ENCODE measurements at regions not wholly inside any gene's neighbourhood (a gene's known extent, or its start where the extent isn't known, plus 50 kb on each side); places are given as distances from the start of the nearest gene placed in this dataset.
"Not testable (repeated sequence)": the region's sequence is repeated elsewhere in the genome, so short reads cannot be mapped to it uniquely, and the experiment has no call there.

DNA sequence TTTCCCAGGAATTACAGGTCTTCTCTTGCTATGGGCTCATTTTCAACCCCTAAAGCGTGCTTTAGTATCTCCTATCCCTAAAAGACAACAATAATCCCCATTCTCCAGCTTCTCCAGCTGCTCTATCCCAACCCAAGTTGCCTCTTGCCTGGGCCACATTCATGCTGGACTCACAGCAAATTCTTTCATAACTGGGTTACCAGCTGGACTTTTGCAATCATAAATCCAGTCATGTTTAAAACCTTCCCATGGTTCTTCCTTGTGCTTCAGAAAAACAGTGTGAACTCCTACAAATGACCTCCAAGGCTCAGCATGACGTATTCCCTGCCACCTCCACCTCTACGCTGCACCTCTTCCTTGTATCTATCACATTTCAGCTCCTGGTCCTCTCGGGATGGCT, 346.9 kb downstream of the GADD45G start:
- no peaks in the 10 kb centered on the region for H3K36me3 ChIP-seq
- H3K27ac ChIP-seq = no peak overlapping the region
- no peaks in the 10 kb centered on the region for H3K27me3 ChIP-seq
- H3K4me3 ChIP-seq = no peak overlapping the region
- no peak for TF ChIP-seq CTCF (IDR thresholded peaks at IDR 0.05)
- TF ChIP-seq POLR2AphosphoS5 (IDR thresholded peaks at IDR 0.05) = no peak
- TF ChIP-seq POLR2A (IDR thresholded peaks at IDR 0.05) = no peak
- no peak for TF ChIP-seq EP300 (IDR thresholded peaks at IDR 0.05)
- H3K9me3 ChIP-seq = no peaks in the 10 kb centered on the region
- peaks cover 0 to 20% (median 0%) of the 10 kb centered on the region in 3 donors for H3K4me1 ChIP-seq
- WGBS, 2 donors (ENCODE audit: low coverage in 1 of 2) = 86 to 92% methylated on average over 4 of the region's 4 CpGs
- ATAC-seq = no peak

- ATAC-seq = no peak
- peaks cover 0 to 21% (median 0%) of the 10 kb centered on the region in 3 donors for H3K4me1 ChIP-seq
- TF ChIP-seq CTCF (IDR thresholded peaks at IDR 0.05) (no peak), POLR2AphosphoS5 (IDR thresholded peaks at IDR 0.05) (no peak)
- H3K4me3 ChIP-seq = no peak overlapping the region
- H3K36me3 ChIP-seq = no peaks in the 10 kb centered on the region
- H3K27me3 ChIP-seq = no peaks in the 10 kb centered on the region
- 58 to 77% methylated on average over 4 of the region's 4 CpGs for WGBS, 2 donors (ENCODE audit: low coverage in 1 of 2)
- no peak overlapping the region for H3K27ac ChIP-seq
- no peaks in the 10 kb centered on the region for H3K9me3 ChIP-seq
Measured at GRCh38 chr9:89952401-89952800, 347.6 kb downstream of the GADD45G start.

- 83 to 100% methylated on average over 1 of the region's 4 CpGs for WGBS, 2 donors (ENCODE audit: low coverage in 1 of 2)
- not testable (repeated sequence) for H3K9me3 ChIP-seq, H3K36me3 ChIP-seq, H3K27ac ChIP-seq, H3K27me3 ChIP-seq, H3K4me3 ChIP-seq, ATAC-seq
- H3K4me1 ChIP-seq = peaks cover 0 to 21% (median 0%) of the 10 kb centered on the region in 3 donors
Measured at GRCh38 chr9:89953263-89953662, 348.5 kb downstream of the GADD45G start.

- Histone ChIP-seq H3K36me3 (no peaks in the 10 kb centered on the region), H3K27ac (no peak overlapping the region), H3K27me3 (no peaks in the 10 kb centered on the region), H3K4me1 (peaks cover 0 to 21% (median 0%) of the 10 kb centered on the region in 3 donors), H3K4me3 (no peak overlapping the region), H3K9me3 (no peaks in the 10 kb centered on the region)
- TF ChIP-seq POLR2AphosphoS5 (IDR thresholded peaks at IDR 0.05) = no peak
- no peak for TF ChIP-seq POLR2A (IDR thresholded peaks at IDR 0.05)
- no peak for TF ChIP-seq CTCF (IDR thresholded peaks at IDR 0.05)
- no peak for TF ChIP-seq EP300 (IDR thresholded peaks at IDR 0.05)
- 30 to 67% methylated on average over 3 to 5 of the region's 16 CpGs for WGBS, 2 donors (ENCODE audit: low coverage in 1 of 2)
- ATAC-seq = no peak
Measured at GRCh38 chr9:89953824-89954615, 349.2 kb downstream of the GADD45G start.

DNA sequence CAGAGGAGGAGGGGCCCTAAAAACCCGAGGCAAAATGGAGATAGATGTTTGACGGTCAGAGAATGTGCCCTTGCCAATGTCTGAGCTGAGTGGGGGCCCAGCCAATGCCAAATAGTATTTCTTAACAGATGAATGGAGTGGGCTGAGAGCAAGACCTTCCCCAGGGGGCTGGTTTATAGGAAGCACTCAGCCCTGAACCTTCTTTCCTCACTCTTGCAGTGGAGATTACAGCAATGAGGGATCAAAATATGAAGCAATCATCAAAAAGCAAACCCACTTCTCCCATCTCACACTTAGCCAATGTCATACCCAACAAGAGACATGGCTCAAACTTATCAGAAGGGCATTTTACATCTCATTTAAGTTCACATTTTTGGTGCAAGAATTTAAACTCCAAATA, 350.3 kb downstream of the GADD45G start:
- H3K9me3 ChIP-seq = no peaks in the 10 kb centered on the region
- H3K4me1 ChIP-seq = peaks cover 0 to 21% (median 0%) of the 10 kb centered on the region in 3 donors
- H3K36me3 ChIP-seq = no peaks in the 10 kb centered on the region
- WGBS, 2 donors (ENCODE audit: low coverage in 1 of 2) = 69% methylated on average over 2 of the region's 2 CpGs; no CpG with 5 or more reads in 1 of the 2 donors
- no peak for TF ChIP-seq POLR2AphosphoS5 (IDR thresholded peaks at IDR 0.05)
- no peak for TF ChIP-seq POLR2A (IDR thresholded peaks at IDR 0.05)
- no peak for TF ChIP-seq EP300 (IDR thresholded peaks at IDR 0.05)
- TF ChIP-seq CTCF (IDR thresholded peaks at IDR 0.05) = no peak
- no peak overlapping the region for H3K4me3 ChIP-seq
- no peak for ATAC-seq
- H3K27ac ChIP-seq = no peak overlapping the region
- no peaks in the 10 kb centered on the region for H3K27me3 ChIP-seq

Measured in gastroesophageal sphincter (tissue), 4 donors.